ENCODE measurements at regions not wholly inside any gene's neighbourhood (a gene's known extent, or its start where the extent isn't known, plus 50 kb on each side); places are given as distances from the start of the nearest gene placed in this dataset.

- ChIA-PET CTCF (no interaction called here), POLR2A (no interaction called here)
- DNase-seq (ENCODE audit: extremely low spot score) = no peak
- TF ChIP-seq ARNT (IDR thresholded peaks at IDR 0.05) = no peak
- no peak for TF ChIP-seq NFRKB (IDR thresholded peaks at IDR 0.05)
- TF ChIP-seq FOXM1 (IDR thresholded peaks at IDR 0.05; ENCODE audit: borderline replicate concordance) = no peak
- no peak for TF ChIP-seq TARDBP (IDR thresholded peaks at IDR 0.05)
- TF ChIP-seq ELF4 (IDR thresholded peaks at IDR 0.05) = no peak
- no peak for TF ChIP-seq SP1 (IDR thresholded peaks at IDR 0.05)
- TF ChIP-seq L3MBTL2 (conservative IDR thresholded peaks at IDR 0.05) = no peak
- TF ChIP-seq BHLHE40 (IDR thresholded peaks at IDR 0.05; ENCODE audit: borderline replicate concordance) = no peak
- no peak for TF ChIP-seq HDGF (IDR thresholded peaks at IDR 0.05; ENCODE audit: borderline replicate concordance)
Measured at GRCh38 chr15:60086681-60087429, 82.7 kb downstream of the FOXB1 start.

GRCh38 chr15:60087561-60087960 lies 83.5 kb downstream of the FOXB1 start:
- TF ChIP-seq NFRKB (IDR thresholded peaks at IDR 0.05) (no peak), BHLHE40 (IDR thresholded peaks at IDR 0.05; ENCODE audit: borderline replicate concordance) (no peak), SP1 (IDR thresholded peaks at IDR 0.05) (no peak), LEF1 (IDR thresholded peaks at IDR 0.05; ENCODE audit: borderline replicate concordance) (no peak), ARNT (IDR thresholded peaks at IDR 0.05) (no peak), FOXK2 (IDR thresholded peaks at IDR 0.05) (no peak), FOXM1 (IDR thresholded peaks at IDR 0.05; ENCODE audit: borderline replicate concordance) (no peak), FOXA1 (IDR thresholded peaks at IDR 0.05) (no peak), SUZ12 (IDR thresholded peaks at IDR 0.05) (no peak), PKNOX1 (IDR thresholded peaks at IDR 0.05) (no peak), TARDBP (IDR thresholded peaks at IDR 0.05) (no peak), L3MBTL2 (conservative IDR thresholded peaks at IDR 0.05) (no peak), ELF4 (IDR thresholded peaks at IDR 0.05) (no peak), CTBP1 (IDR thresholded peaks at IDR 0.05; ENCODE audit: borderline replicate concordance) (no peak), HDGF (IDR thresholded peaks at IDR 0.05; ENCODE audit: borderline replicate concordance) (no peak), ZNF384 (IDR thresholded peaks at IDR 0.05) (no peak)
- POLR2A ChIA-PET = no interaction called here

GRCh38 chr15:60090747-60091146 lies 86.6 kb downstream of the FOXB1 start:
- TF ChIP-seq BHLHE40 (IDR thresholded peaks at IDR 0.05; ENCODE audit: borderline replicate concordance) (no peak), SUZ12 (IDR thresholded peaks at IDR 0.05) (no peak), PKNOX1 (IDR thresholded peaks at IDR 0.05) (no peak)
- POLR2A ChIA-PET = no interaction called here
- no peak for DNase-seq (ENCODE audit: extremely low spot score)
- CTCF ChIA-PET = interaction anchor here (0.9 kb wide), 1 partner anchor 238 kb away, joined by 3 read pairs; no protein-coding TSS in a partner anchor

More at GRCh38 chr15:60087561-60087960, 83.5 kb downstream of the FOXB1 start:
- DNase-seq (ENCODE audit: extremely low spot score) = no peak
- CTCF ChIA-PET = no interaction called here

- no peak for DNase-seq (ENCODE audit: extremely low spot score)
- CTCF ChIA-PET = interaction anchor here (0.6 to 0.9 kb wide), 2 partner anchors 11 to 238 kb away, joined by 3 to 4 read pairs; no protein-coding TSS in a partner anchor
- TF ChIP-seq SP1 (IDR thresholded peaks at IDR 0.05) = no peak
- no peak for TF ChIP-seq HDGF (IDR thresholded peaks at IDR 0.05; ENCODE audit: borderline replicate concordance)
- TF ChIP-seq FOXM1 (IDR thresholded peaks at IDR 0.05; ENCODE audit: borderline replicate concordance) = no peak
- no peak for TF ChIP-seq FOXA1 (IDR thresholded peaks at IDR 0.05)
- no peak for TF ChIP-seq FOXK2 (IDR thresholded peaks at IDR 0.05)
- no peak for TF ChIP-seq BHLHE40 (IDR thresholded peaks at IDR 0.05; ENCODE audit: borderline replicate concordance)
- no peak for TF ChIP-seq CTBP1 (IDR thresholded peaks at IDR 0.05; ENCODE audit: borderline replicate concordance)
- TF ChIP-seq TARDBP (IDR thresholded peaks at IDR 0.05) = no peak
- no peak for TF ChIP-seq L3MBTL2 (conservative IDR thresholded peaks at IDR 0.05)
- TF ChIP-seq ZNF384 (IDR thresholded peaks at IDR 0.05) = no peak
- no peak for TF ChIP-seq NFRKB (IDR thresholded peaks at IDR 0.05)
- TF ChIP-seq ELF4 (IDR thresholded peaks at IDR 0.05) = no peak
- TF ChIP-seq SUZ12 (IDR thresholded peaks at IDR 0.05) = no peak
- no peak for TF ChIP-seq ARNT (IDR thresholded peaks at IDR 0.05)
- no peak for TF ChIP-seq LEF1 (IDR thresholded peaks at IDR 0.05; ENCODE audit: borderline replicate concordance)
- no peak for TF ChIP-seq PKNOX1 (IDR thresholded peaks at IDR 0.05)
- POLR2A ChIA-PET = no interaction called here
Measured at GRCh38 chr15:60091157-60091556, 87.0 kb downstream of the FOXB1 start.

- POLR2A ChIA-PET = no interaction called here
- no peak for TF ChIP-seq PKNOX1 (IDR thresholded peaks at IDR 0.05)
- TF ChIP-seq LEF1 (IDR thresholded peaks at IDR 0.05; ENCODE audit: borderline replicate concordance) = no peak
- TF ChIP-seq NFRKB (IDR thresholded peaks at IDR 0.05) = no peak
- no peak for TF ChIP-seq FOXA1 (IDR thresholded peaks at IDR 0.05)
Measured at GRCh38 chr15:60091911-60092310, 87.8 kb downstream of the FOXB1 start.

More at GRCh38 chr15:60091911-60092310, 87.8 kb downstream of the FOXB1 start:
- CTCF ChIA-PET = interaction anchor here (0.6 kb wide), 1 partner anchor 11 kb away, joined by 4 read pairs; no protein-coding TSS in a partner anchor
- DNase-seq (ENCODE audit: extremely low spot score) = no peak
